Erythroblast (primary cell): ENCODE measurements at regions not wholly inside any gene's neighbourhood (a gene's known extent, or its start where the extent isn't known, plus 50 kb on each side); places are given as distances from the start of the nearest gene placed in this dataset.

Experiments used
- GATA1 ChIP-seq: IDR thresholded peaks from 2 replicates; pipeline ENCODE4 v1.6.1; 2011; ENCODE audit warnings: low read depth, mild to moderate bottlenecking, control low read depth, low read length, moderate library complexity
- POLR2A ChIP-seq: IDR thresholded peaks from 2 replicates; pipeline ENCODE4 v1.6.1; 2011; ENCODE audit warnings: mild to moderate bottlenecking, low read length

- TF ChIP-seq POLR2A (no peak), GATA1 (no peak)
Measured at GRCh38 chr22:47854680-47855079, 1092.2 kb downstream of the TBC1D22A start.
